Keratinocyte (primary cell): ENCODE measurements at regions not wholly inside any gene's neighbourhood (a gene's known extent, or its start where the extent isn't known, plus 50 kb on each side); places are given as distances from the start of the nearest gene placed in this dataset.

ENCODE experiments used
- EZH2 ChIP-seq: IDR thresholded peaks from one replicate; pipeline ENCODE4 v1.6.1; 2012; ENCODE audit warnings: inconsistent platforms, mild to moderate bottlenecking, low read length, moderate library complexity
- TF ChIP-seq, protein P1 (sequence below), 3 experiments: IDR thresholded peaks in 1 of 3; conservative IDR thresholded peaks in 1 of 3; optimal IDR thresholded peaks in 1 of 3; 2 replicates in 2 of 3; 3 replicates in 1 of 3; pipeline versions ENCODE3 to v1.5.1; 2011; ENCODE audit warnings: low read length in 3 of 3, mild to moderate bottlenecking in 3 of 3, moderate library complexity in 2 of 3, control low read depth in 1 of 3, inconsistent platforms in 1 of 3; ENCODE audit not compliant: insufficient read depth in 2 of 3; ENCODE audit errors: extremely low read depth in 1 of 3

DNA sequence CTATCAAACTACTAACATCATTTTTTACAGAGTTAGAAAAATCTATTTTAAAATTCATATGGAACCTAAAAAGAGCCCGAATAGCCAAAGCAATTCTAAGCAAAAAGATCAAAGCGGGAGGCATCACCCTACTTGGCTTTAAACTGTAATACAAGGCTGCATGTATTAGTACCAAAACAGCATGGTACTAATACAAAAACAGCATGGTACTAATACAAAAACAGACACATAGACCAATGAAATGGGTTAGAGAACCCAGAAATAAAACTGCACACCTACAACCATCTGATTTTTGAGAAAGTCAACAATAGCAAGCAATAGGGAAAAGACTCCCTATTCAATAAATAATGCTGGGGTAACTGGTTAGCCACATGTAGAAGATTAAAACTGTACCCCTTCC, 640.7 kb downstream of the IRS1 start:
- TF ChIP-seq, protein P1, sequence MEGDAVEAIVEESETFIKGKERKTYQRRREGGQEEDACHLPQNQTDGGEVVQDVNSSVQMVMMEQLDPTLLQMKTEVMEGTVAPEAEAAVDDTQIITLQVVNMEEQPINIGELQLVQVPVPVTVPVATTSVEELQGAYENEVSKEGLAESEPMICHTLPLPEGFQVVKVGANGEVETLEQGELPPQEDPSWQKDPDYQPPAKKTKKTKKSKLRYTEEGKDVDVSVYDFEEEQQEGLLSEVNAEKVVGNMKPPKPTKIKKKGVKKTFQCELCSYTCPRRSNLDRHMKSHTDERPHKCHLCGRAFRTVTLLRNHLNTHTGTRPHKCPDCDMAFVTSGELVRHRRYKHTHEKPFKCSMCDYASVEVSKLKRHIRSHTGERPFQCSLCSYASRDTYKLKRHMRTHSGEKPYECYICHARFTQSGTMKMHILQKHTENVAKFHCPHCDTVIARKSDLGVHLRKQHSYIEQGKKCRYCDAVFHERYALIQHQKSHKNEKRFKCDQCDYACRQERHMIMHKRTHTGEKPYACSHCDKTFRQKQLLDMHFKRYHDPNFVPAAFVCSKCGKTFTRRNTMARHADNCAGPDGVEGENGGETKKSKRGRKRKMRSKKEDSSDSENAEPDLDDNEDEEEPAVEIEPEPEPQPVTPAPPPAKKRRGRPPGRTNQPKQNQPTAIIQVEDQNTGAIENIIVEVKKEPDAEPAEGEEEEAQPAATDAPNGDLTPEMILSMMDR (optimal IDR thresholded peaks at IDR 0.05 in 1 of 3, IDR thresholded peaks at IDR 0.05 in 1 of 3, conservative IDR thresholded peaks at IDR 0.05 in 1 of 3; ENCODE audit: extremely low read depth in 1 of 3, insufficient read depth in 2 of 3, low read length in 3 of 3) = no peak
- no peak for TF ChIP-seq EZH2
